Keratinocyte (primary cell): ENCODE measurements at regions not wholly inside any gene's neighbourhood (a gene's known extent, or its start where the extent isn't known, plus 50 kb on each side); places are given as distances from the start of the nearest gene placed in this dataset.

Experiments used
- DNase-seq: peaks from one replicate; pipeline ENCODE4 v3.0.0-alpha.2; 2011; ENCODE audit warnings: low read depth, missing footprints, low spot score
- FAIRE-seq: peaks from 2 replicates; lab custom pipeline; 2011; peaks lifted over from hg19 to GRCh38; lab: Jason Lieb, UNC
- H2AFZ ChIP-seq: 2 replicates; pipeline ENCODE4 v1.6.0; 2012; ENCODE audit warnings: low read length, control low read depth, inconsistent platforms; ENCODE audit not compliant: control insufficient read depth
- H3K27ac ChIP-seq: 2 replicates; pipeline ENCODE4 v1.5.1; 2011; ENCODE audit warnings: low read length; ENCODE audit not compliant: control insufficient read depth, insufficient read depth
- H3K27me3 ChIP-seq: 3 replicates; pipeline ENCODE4 v1.6.0; 2011; ENCODE audit warnings: low read length; ENCODE audit not compliant: control insufficient read depth, insufficient read depth; ENCODE audit errors: extremely low read depth
- H3K36me3 ChIP-seq, 2 experiments: 2 replicates in 1 of 2; 3 replicates in 1 of 2; pipeline ENCODE4 v1.5.1; 2011; ENCODE audit warnings: low read length in 2 of 2, mild to moderate bottlenecking in 1 of 2; ENCODE audit not compliant: control insufficient read depth in 2 of 2, insufficient read depth in 2 of 2; ENCODE audit errors: extremely low read depth in 1 of 2
- H3K4me1 ChIP-seq: 3 replicates; pipeline ENCODE4 v1.5.1; 2011; ENCODE audit warnings: low read length; ENCODE audit not compliant: control insufficient read depth, insufficient read depth; ENCODE audit errors: extremely low read depth
- H3K4me2 ChIP-seq: 3 replicates; pipeline ENCODE4 v1.6.0; 2011; ENCODE audit warnings: low read depth, low read length; ENCODE audit not compliant: control insufficient read depth, insufficient read depth; ENCODE audit errors: extremely low read depth
- H3K4me3 ChIP-seq, 3 experiments: fragments of 200-600 bp in 1 of 3; sonication (generic) in 1 of 3; 2 replicates in 2 of 3; 3 replicates in 1 of 3; pipeline ENCODE4 v1.5.1; 2011 to 2016; ENCODE audit warnings: low read length in 3 of 3, mild to moderate bottlenecking in 3 of 3, control low read depth in 2 of 3, inconsistent platforms in 1 of 3, low read depth in 1 of 3, mixed read lengths in 1 of 3, mixed run types in 1 of 3, moderate library complexity in 1 of 3; ENCODE audit not compliant: control insufficient read depth in 2 of 3, insufficient read depth in 2 of 3; ENCODE audit errors: extremely low read depth in 1 of 3
- H3K79me2 ChIP-seq: 2 replicates; pipeline ENCODE4 v1.6.0; 2012; ENCODE audit warnings: low read length; ENCODE audit not compliant: control insufficient read depth, insufficient read depth
- H3K9ac ChIP-seq: 3 replicates; pipeline ENCODE4 v1.6.0; 2011; ENCODE audit warnings: low read length; ENCODE audit not compliant: control insufficient read depth, insufficient read depth; ENCODE audit errors: extremely low read depth
- H3K9me1 ChIP-seq: 3 replicates; pipeline ENCODE4 v1.6.0; 2011; ENCODE audit warnings: low read length; ENCODE audit not compliant: control insufficient read depth, insufficient read depth; ENCODE audit errors: extremely low read depth
- H3K9me3 ChIP-seq: 2 replicates; pipeline ENCODE4 v1.5.1; 2012; ENCODE audit warnings: low read depth, low read length; ENCODE audit not compliant: control insufficient read depth
- H4K20me1 ChIP-seq: 3 replicates; pipeline ENCODE4 v1.6.0; 2011; ENCODE audit warnings: low read length; ENCODE audit not compliant: control insufficient read depth, insufficient read depth; ENCODE audit errors: extremely low read depth
- CTCF ChIP-seq, 3 experiments: IDR thresholded peaks in 1 of 3; conservative IDR thresholded peaks in 1 of 3; optimal IDR thresholded peaks in 1 of 3; 2 replicates in 2 of 3; 3 replicates in 1 of 3; pipeline versions ENCODE3 to v1.5.1; 2011; ENCODE audit warnings: low read length in 3 of 3, mild to moderate bottlenecking in 3 of 3, moderate library complexity in 2 of 3, control low read depth in 1 of 3, inconsistent platforms in 1 of 3; ENCODE audit not compliant: insufficient read depth in 2 of 3; ENCODE audit errors: extremely low read depth in 1 of 3
- EZH2 ChIP-seq: IDR thresholded peaks from one replicate; pipeline ENCODE4 v1.6.1; 2012; ENCODE audit warnings: inconsistent platforms, mild to moderate bottlenecking, low read length, moderate library complexity
- dilution Hi-C: fragments of 300-500 bp; cut with MboI; formaldehyde crosslinking; loops from one replicate; pipeline ENCODE4 v1.7.0; 2020; ENCODE audit warnings: low sequenced_read_pairs; ENCODE audit not compliant: extremely low pct_ligation_motif_present

GRCh38 chr4:56220261-56220660, 167.0 kb downstream of the AASDH start:
- TF ChIP-seq EZH2 = no peak
- TF ChIP-seq CTCF (optimal IDR thresholded peaks at IDR 0.05 in 1 of 3, IDR thresholded peaks at IDR 0.05 in 1 of 3, conservative IDR thresholded peaks at IDR 0.05 in 1 of 3; ENCODE audit: extremely low read depth in 1 of 3, insufficient read depth in 2 of 3, low read length in 3 of 3) = no peak
- H3K4me1 ChIP-seq = no peaks in the 10 kb centered on the region
- no peaks in the 10 kb centered on the region for H3K27me3 ChIP-seq
- H3K9ac ChIP-seq = no peak overlapping the region
- no peak overlapping the region for H3K4me2 ChIP-seq
- H3K27ac ChIP-seq = no peak overlapping the region
- FAIRE-seq = no peak
- H3K36me3 ChIP-seq = no peaks in the 10 kb centered on the region
- no peaks in the 10 kb centered on the region for H3K79me2 ChIP-seq
- H4K20me1 ChIP-seq = no peaks in the 10 kb centered on the region
- H3K4me3 ChIP-seq = no peak overlapping the region
- dilution Hi-C loops = no loop called here
- no peaks in the 10 kb centered on the region for H3K9me1 ChIP-seq
- H3K9me3 ChIP-seq = no peaks in the 10 kb centered on the region
- no peak for DNase-seq
- no peak overlapping the region for H2AFZ ChIP-seq

DNA sequence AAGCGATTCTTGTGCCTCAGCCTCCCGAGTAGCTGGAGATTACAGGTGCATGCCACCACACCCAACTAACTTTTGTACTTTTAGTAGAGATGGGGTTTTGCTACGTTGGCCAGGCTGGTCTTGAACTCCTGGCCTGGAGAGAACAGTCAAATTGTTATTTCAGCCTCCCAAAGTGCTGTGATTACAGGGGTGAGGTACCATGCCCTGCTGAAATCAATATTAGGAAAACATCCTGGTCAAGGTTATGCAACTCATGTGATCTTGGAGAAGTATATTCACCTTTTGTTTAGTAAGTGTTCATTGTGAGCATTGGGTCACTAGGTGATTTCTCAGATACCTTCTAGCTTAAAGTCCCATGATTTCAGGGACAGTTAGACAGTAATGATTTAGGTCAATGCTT, 167.8 kb downstream of the AASDH start:
- DNase-seq (no peak), FAIRE-seq (no peak)
- Histone ChIP-seq H3K4me2 (no peak overlapping the region), H3K9me1 (no peaks in the 10 kb centered on the region), H2AFZ (no peak overlapping the region), H4K20me1 (no peaks in the 10 kb centered on the region), H3K27ac (no peak overlapping the region), H3K36me3 (no peaks in the 10 kb centered on the region), H3K9me3 (no peaks in the 10 kb centered on the region), H3K27me3 (no peaks in the 10 kb centered on the region), H3K79me2 (no peaks in the 10 kb centered on the region), H3K9ac (no peak overlapping the region), H3K4me3 (no peak overlapping the region), H3K4me1 (no peaks in the 10 kb centered on the region)
- TF ChIP-seq EZH2 (no peak), CTCF (optimal IDR thresholded peaks at IDR 0.05 in 1 of 3, IDR thresholded peaks at IDR 0.05 in 1 of 3, conservative IDR thresholded peaks at IDR 0.05 in 1 of 3; ENCODE audit: extremely low read depth in 1 of 3, insufficient read depth in 2 of 3, low read length in 3 of 3) (no peak)
- dilution Hi-C loops = no loop called here
